ENCODE measurements at regions not wholly inside any gene's neighbourhood (a gene's known extent, or its start where the extent isn't known, plus 50 kb on each side); places are given as distances from the start of the nearest gene placed in this dataset.

GRCh38 chr10:117885206-117885829, 161.4 kb downstream of the RAB11FIP2 start:
- no peak for DNase-seq

- DNase-seq, result no peak
Observed at GRCh38 chr10:117886766-117887165, 160.0 kb downstream of the RAB11FIP2 start.

- no peak for DNase-seq
Observed at GRCh38 chr10:117889664-117890063, 157.1 kb downstream of the RAB11FIP2 start.

GRCh38 chr10:117892681-117893220, 154.0 kb downstream of the RAB11FIP2 start:
- DNase-seq, result no peak

GRCh38 chr10:117894339-117894738, 152.4 kb downstream of the RAB11FIP2 start:
- no peak for DNase-seq

- DNase-seq, result no peak
Observed at GRCh38 chr10:117896517-117896916, 150.2 kb downstream of the RAB11FIP2 start.

- DNase-seq, result no peak
Observed at GRCh38 chr10:117899181-117899683, 147.5 kb downstream of the RAB11FIP2 start.

- no peak for DNase-seq
Observed at GRCh38 chr10:117900280-117900679, 146.5 kb downstream of the RAB11FIP2 start.

- DNase-seq, result no peak
Observed at GRCh38 chr10:117903854-117904253, 142.9 kb downstream of the RAB11FIP2 start.

GRCh38 chr10:117905404-117905803, 141.3 kb downstream of the RAB11FIP2 start:
- DNase-seq, result no peak

GRCh38 chr10:117911684-117912083, 135.1 kb downstream of the RAB11FIP2 start:
- DNase-seq, result no peak

GRCh38 chr10:117914334-117914733, 132.4 kb downstream of the RAB11FIP2 start:
- no peak for DNase-seq

- DNase-seq, result no peak
Observed at GRCh38 chr10:117920956-117921355, 125.8 kb downstream of the RAB11FIP2 start.

- DNase-seq, result no peak
Observed at GRCh38 chr10:117921421-117921820, 125.3 kb downstream of the RAB11FIP2 start.

GRCh38 chr10:117924820-117925219, 121.9 kb downstream of the RAB11FIP2 start:
- DNase-seq, result no peak

GRCh38 chr10:117925369-117925768, 121.4 kb downstream of the RAB11FIP2 start:
- DNase-seq, result no peak

- DNase-seq, result no peak
Observed at GRCh38 chr10:117926491-117926890, 120.2 kb downstream of the RAB11FIP2 start.

- DNase-seq, result no peak
Observed at GRCh38 chr10:117927332-117927731, 119.4 kb downstream of the RAB11FIP2 start.

GRCh38 chr10:117927871-117928270, 118.9 kb downstream of the RAB11FIP2 start:
- no peak for DNase-seq

GRCh38 chr10:117928281-117928680, 118.5 kb downstream of the RAB11FIP2 start:
- DNase-seq, result no peak

- DNase-seq, result no peak
Observed at GRCh38 chr10:117928741-117929140, 118.0 kb downstream of the RAB11FIP2 start.

- DNase-seq, result no peak
Observed at GRCh38 chr10:117929327-117930067, 117.2 kb downstream of the RAB11FIP2 start.

- no peak for DNase-seq
Observed at GRCh38 chr10:117931078-117931477, 115.7 kb downstream of the RAB11FIP2 start.

GRCh38 chr10:117933036-117933435, 113.7 kb downstream of the RAB11FIP2 start:
- no peak for DNase-seq
